ENCODE measurements at regions not wholly inside any gene's neighbourhood (a gene's known extent, or its start where the extent isn't known, plus 50 kb on each side); places are given as distances from the start of the nearest gene placed in this dataset.

DNA sequence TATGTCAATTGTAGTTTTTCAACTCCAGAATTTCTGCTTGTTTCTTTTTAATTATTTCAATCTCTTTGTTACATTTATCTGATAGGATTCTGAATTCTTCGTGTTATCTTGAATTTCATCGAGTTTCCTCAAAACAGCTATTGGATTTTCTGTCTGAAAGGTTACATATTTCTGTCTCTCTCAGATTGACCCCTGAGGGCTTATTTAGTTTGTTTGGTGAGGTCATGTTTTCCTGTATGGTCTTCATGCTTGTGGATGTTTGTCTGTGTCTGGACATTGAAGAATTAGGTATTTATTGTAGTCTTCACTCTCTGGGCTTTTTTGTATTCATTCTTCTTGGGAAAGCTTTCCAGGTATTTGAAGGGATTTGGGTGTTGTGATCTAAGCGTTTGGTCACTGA lies 85.6 kb downstream of the SNAPC1 start:
- DNase-seq (ENCODE audit: low read depth in 1 of 2, low spot score in 1 of 2), result no peak

GRCh38 chr14:61854898-61855297 lies 92.7 kb downstream of the SNAPC1 start:
- no peak for DNase-seq (ENCODE audit: low read depth in 1 of 2, low spot score in 1 of 2)

DNA sequence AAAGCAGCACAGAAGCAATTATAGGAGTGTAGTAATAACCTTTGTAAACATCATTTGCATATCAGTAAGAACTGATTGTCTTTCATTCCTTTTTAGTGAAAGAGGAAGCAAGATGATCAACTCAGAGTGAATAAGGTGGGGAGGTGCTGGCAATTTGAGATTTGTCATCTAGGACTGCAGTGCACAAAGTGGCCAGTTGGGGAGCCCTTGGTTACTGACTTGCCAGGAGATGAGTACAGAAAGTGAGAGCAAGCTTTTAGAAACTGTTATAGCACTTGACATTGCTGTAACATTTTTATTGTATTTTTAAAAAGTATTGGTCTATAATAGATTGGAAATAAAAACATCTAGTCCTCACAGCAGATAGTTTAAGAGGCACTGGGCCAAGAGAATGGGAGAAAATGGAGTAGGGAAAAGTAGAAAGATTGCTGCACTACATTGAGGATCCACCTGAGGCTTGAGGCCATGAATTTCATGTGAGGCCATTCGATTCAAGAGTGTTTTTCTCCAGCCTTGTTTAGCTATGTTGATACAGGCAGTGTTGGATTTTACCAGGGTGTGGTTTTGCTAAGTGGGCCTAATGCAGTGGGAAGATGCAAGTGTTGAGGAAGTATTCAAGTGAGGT lies 98.2 kb downstream of the SNAPC1 start:
- peak in 1 of 2 donors; percentile 37 for DNase-seq (ENCODE audit: low read depth in 1 of 2, low spot score in 1 of 2)

DNA sequence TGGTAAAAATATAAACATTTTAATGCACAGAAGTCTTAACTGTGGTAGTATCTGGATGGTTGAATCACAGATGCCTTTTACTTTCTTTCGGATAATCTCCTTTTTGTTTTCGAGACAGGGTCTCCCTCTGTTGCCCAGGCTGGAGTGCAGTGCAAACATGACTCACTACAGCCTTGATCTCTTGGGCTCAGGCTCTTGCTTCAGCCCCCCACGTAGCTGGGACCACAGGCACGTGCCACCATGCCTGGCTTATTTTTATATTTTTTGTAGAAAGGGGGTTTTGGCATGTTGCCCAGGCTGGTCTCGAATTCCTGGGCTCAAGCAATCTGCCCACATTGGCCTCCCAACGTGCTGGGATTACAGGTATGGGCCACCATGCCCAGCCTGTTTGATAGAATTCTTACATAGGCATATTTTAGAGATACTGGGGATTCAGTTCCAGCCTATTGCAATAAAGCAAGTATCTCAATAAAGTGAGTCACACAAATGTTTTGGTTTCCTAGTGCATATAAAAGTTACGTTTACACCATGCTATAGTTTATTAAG lies 99.2 kb downstream of the SNAPC1 start:
- DNase-seq (ENCODE audit: low read depth in 1 of 2, low spot score in 1 of 2), result no peak

DNA sequence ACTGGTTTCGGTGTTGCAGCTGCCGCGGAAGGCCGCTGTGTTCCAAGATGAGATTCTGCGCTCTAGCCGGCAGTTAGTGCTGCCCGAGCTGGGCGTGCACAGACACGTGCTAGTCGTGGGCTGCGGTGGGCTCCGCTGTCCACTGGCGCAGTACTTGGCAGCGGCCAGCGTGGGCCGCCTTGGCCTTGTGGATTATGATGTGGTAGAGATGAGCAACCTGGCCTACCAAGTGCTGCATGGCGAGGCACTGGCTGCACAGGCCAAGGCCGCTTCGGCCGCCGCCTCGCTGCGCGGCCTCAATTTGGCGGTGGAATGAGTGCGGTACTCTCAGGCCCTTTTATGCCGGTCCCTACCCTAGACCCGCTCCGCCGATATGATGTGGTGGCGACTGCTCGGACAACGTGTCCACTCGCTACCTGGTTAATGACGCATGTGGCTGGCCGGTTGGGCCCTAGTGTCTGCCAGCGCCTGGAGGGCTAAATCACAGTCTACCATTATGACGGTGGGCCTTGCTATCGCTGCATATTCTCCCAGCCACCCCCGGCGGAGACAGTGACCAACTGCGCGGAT lies 102.2 kb downstream of the SNAPC1 start:
- DNase-seq (ENCODE audit: low read depth in 1 of 2, low spot score in 1 of 2), result no peak

GRCh38 chr14:61866932-61867920 lies 105.0 kb downstream of the SNAPC1 start:
- no peak for DNase-seq (ENCODE audit: low read depth in 1 of 2, low spot score in 1 of 2)

- DNase-seq (ENCODE audit: low read depth in 1 of 2, low spot score in 1 of 2), result no peak
Observed at GRCh38 chr14:61868846-61869245, 106.6 kb downstream of the SNAPC1 start.

- DNase-seq (ENCODE audit: low read depth in 1 of 2, low spot score in 1 of 2), result no peak
Observed at GRCh38 chr14:61870163-61870562, 107.9 kb downstream of the SNAPC1 start.

GRCh38 chr14:61872452-61872851 lies 110.2 kb downstream of the SNAPC1 start:
- DNase-seq (ENCODE audit: low read depth in 1 of 2, low spot score in 1 of 2), result no peak

GRCh38 chr14:61875483-61875882 lies 113.3 kb downstream of the SNAPC1 start:
- no peak for DNase-seq (ENCODE audit: low read depth in 1 of 2, low spot score in 1 of 2)

DNA sequence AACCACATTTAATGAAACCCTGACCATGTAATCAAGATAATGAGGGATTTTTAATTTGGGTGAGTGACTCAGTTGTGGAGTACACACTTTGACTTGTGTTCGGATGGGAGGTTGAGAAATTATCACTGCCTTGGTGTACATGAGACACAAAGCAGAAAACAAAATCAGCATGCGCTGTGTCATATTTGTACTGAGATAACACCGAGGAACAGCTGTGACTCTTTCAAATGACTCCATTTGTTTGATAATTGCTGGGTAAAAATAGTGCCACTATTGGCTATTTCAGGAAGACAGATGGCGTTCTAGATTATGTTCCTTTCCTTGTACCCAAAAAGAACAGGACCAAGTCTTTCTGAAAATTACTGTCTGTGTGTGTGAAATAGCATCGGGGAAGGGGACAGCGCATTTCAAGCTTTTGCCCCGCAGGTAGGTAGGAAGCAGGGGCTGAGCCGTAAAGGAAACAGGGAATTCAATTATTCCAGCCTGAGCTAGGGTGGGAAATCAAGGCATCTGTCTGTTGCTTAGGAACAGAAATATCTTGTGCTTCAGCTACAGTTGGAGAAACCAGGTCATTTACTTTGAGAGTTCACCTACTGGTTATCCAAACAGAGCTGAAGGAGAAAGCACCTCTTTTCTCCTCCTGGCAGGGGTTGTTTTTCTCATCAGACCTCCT lies 114.3 kb downstream of the SNAPC1 start:
- no peak for DNase-seq (ENCODE audit: low read depth in 1 of 2, low spot score in 1 of 2)

- DNase-seq (ENCODE audit: low read depth in 1 of 2, low spot score in 1 of 2), result no peak
Observed at GRCh38 chr14:61877035-61877390, 114.8 kb downstream of the SNAPC1 start.

DNA sequence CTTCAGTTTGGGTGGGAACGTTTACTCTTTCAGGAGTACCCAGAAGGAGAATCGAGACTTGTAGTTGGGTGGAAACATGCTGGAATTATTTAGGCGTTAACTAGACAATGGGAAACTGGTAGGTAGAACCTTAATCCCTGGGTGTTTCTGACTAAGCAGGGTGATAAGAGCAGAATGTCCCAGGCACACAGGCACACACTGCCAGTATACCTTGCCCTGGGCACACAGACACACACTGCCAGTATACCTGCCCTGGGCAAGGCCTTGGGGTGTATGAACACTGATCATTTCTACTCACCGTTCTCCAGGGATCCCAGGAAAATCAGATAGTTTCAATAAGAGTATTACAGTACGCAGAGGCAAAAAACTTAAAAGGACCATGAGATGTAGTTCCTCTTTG lies 115.5 kb downstream of the SNAPC1 start:
- no peak for DNase-seq (ENCODE audit: low read depth in 1 of 2, low spot score in 1 of 2)

DNA sequence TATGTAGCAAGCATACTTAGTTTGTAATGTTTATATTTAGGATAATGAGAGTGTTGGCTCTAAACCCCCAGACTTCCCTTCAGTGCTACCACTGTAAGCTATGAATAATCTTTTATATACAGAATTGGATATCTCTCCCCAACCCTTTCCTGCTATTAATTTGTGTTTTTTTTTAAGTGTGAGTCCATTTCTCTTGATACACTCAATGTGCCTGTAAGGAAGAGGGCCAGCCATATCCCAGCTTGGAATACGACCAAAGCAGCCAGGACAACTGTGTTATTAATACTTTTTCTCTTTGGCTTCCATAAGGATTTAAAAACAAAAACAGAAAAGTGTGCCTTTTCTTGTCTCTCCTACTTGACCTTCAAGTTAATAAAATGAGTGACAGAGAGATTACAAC lies 116.7 kb downstream of the SNAPC1 start:
- no peak for DNase-seq (ENCODE audit: low read depth in 1 of 2, low spot score in 1 of 2)

DNA sequence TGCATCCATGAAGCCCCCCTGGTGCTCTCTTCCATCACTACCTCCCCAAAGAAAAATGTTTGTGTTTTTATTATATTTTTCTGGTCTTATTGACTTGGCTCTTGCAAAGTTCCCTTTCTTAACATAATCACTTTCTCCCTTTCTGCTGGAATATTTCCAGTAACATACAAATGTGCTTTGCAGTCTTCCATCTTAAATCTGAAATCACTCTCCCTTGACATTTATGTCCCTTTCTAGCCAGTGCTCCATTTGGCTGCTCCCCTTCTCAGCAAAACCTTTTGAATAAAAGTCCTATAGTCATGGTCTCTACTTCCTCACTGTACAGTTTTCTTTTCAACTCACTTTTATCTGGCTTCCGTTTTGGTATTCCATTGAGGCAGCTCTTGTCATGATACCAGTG lies 118.8 kb downstream of the SNAPC1 start:
- DNase-seq (ENCODE audit: low read depth in 1 of 2, low spot score in 1 of 2), result no peak

GRCh38 chr14:61884711-61885110 lies 122.5 kb downstream of the SNAPC1 start:
- DNase-seq (ENCODE audit: low read depth in 1 of 2, low spot score in 1 of 2), result no peak

DNA sequence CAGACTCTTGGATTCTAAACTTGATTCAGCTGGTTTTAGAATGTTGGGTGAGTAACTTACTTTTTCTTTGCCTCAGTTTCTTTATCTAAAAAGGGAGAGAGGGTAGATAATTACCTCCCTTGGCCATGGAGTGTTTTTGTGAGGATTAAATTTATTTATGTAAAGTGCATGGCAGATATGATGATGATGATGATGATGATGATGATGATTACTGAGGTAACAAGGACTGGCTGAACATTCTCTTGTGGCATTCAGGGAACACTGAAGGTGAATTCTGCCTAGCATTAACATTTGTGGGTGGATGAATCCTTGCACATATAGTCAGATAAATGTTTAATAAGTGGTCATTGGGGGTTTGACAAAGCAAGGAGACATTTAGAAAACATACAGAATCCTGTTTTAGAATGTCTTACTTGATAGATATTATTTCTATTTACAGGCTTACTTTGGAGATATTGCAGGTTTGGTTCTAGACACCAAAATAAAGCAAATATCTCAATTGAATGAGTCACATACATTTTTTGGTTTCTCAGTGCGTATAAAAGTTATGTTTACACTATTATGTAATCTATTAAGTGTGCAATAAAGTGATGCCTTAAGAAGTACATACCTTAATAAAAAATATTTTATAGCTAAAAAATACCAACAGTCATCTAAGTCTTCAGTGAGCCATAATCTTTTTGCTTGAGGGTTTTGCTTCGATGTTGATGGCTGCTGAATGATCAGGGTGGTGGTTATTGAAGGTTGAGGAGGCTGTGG lies 123.2 kb downstream of the SNAPC1 start:
- no peak for DNase-seq (ENCODE audit: low read depth in 1 of 2, low spot score in 1 of 2)

GRCh38 chr14:61887628-61888027 lies 125.4 kb downstream of the SNAPC1 start:
- no peak for DNase-seq (ENCODE audit: low read depth in 1 of 2, low spot score in 1 of 2)

GRCh38 chr14:61889914-61890351 lies 127.7 kb downstream of the SNAPC1 start:
- no peak for DNase-seq (ENCODE audit: low read depth in 1 of 2, low spot score in 1 of 2)

DNA sequence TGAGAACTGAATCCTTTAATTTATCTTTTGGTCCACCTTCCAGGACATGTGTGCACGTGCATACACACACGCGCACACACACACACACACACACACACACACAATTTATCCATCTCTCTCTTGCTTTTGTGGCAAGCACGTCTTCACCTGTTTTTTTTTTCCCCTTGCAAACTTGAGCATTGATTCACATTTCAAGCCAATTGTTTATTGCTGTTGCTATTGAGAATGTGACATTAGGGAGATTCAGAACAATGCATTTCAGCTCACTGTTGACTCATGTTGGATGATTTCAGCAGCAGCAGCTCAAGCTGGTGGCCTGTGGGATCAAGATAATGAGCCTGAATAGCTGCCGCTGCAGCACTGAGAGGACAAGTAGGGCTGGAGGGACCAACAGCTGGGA lies 128.9 kb downstream of the SNAPC1 start:
- no peak for DNase-seq (ENCODE audit: low read depth in 1 of 2, low spot score in 1 of 2)

GRCh38 chr14:61891810-61892209 lies 129.6 kb downstream of the SNAPC1 start:
- no peak for DNase-seq (ENCODE audit: low read depth in 1 of 2, low spot score in 1 of 2)
